ENCODE measurements at regions not wholly inside any gene's neighbourhood (a gene's known extent, or its start where the extent isn't known, plus 50 kb on each side); places are given as distances from the start of the nearest gene placed in this dataset.

- TF ChIP-seq CTCF (IDR thresholded peaks at IDR 0.05) = no peak
- Mint-ChIP-seq H3K4me1 (ENCODE audit: unreplicated experiment) (no peaks in the 10 kb centered on the region), H3K9me3 (ENCODE audit: unreplicated experiment) (peaks cover 46% of the 10 kb centered on the region), H3K27ac (ENCODE audit: unreplicated experiment) (no peak overlapping the region), H3K4me3 (ENCODE audit: unreplicated experiment) (no peak overlapping the region), H3K36me3 (ENCODE audit: unreplicated experiment) (no peaks in the 10 kb centered on the region), H3K27me3 (ENCODE audit: unreplicated experiment) (no peaks in the 10 kb centered on the region)
- no peak for DNase-seq (ENCODE audit: extremely low spot score, unreplicated experiment)
These were observed 95.2 kb upstream of the ZNF716 start for GRCh38 chr7:57354679-57355338.

- Mint-ChIP-seq H3K9me3 (ENCODE audit: unreplicated experiment) (peaks cover 43% of the 10 kb centered on the region), H3K27me3 (ENCODE audit: unreplicated experiment) (no peaks in the 10 kb centered on the region), H3K4me1 (ENCODE audit: unreplicated experiment) (no peaks in the 10 kb centered on the region), H3K36me3 (ENCODE audit: unreplicated experiment) (no peaks in the 10 kb centered on the region), H3K27ac (ENCODE audit: unreplicated experiment) (no peak overlapping the region), H3K4me3 (ENCODE audit: unreplicated experiment) (no peak overlapping the region)
- TF ChIP-seq CTCF (IDR thresholded peaks at IDR 0.05) = no peak
- no peak for DNase-seq (ENCODE audit: extremely low spot score, unreplicated experiment)
These were observed 88.6 kb upstream of the ZNF716 start for GRCh38 chr7:57361406-57361805.

GRCh38 chr7:57362868-57363267 is 87.1 kb upstream of the ZNF716 start:
- H3K4me3 Mint-ChIP-seq (ENCODE audit: unreplicated experiment) = no peak overlapping the region
- H3K36me3 Mint-ChIP-seq (ENCODE audit: unreplicated experiment) = no peaks in the 10 kb centered on the region
- no peak overlapping the region for H3K27ac Mint-ChIP-seq (ENCODE audit: unreplicated experiment)
- no peak for DNase-seq (ENCODE audit: extremely low spot score, unreplicated experiment)
- H3K27me3 Mint-ChIP-seq (ENCODE audit: unreplicated experiment) = no peaks in the 10 kb centered on the region
- H3K9me3 Mint-ChIP-seq (ENCODE audit: unreplicated experiment) = peaks cover 49% of the 10 kb centered on the region
- H3K4me1 Mint-ChIP-seq (ENCODE audit: unreplicated experiment) = no peaks in the 10 kb centered on the region
- no peak for TF ChIP-seq CTCF (IDR thresholded peaks at IDR 0.05)

GRCh38 chr7:57363321-57363720 is 86.7 kb upstream of the ZNF716 start:
- no peaks in the 10 kb centered on the region for H3K4me1 Mint-ChIP-seq (ENCODE audit: unreplicated experiment)
- no peak overlapping the region for H3K27ac Mint-ChIP-seq (ENCODE audit: unreplicated experiment)
- peaks cover 50% of the 10 kb centered on the region for H3K9me3 Mint-ChIP-seq (ENCODE audit: unreplicated experiment)
- no peak overlapping the region for H3K4me3 Mint-ChIP-seq (ENCODE audit: unreplicated experiment)
- H3K27me3 Mint-ChIP-seq (ENCODE audit: unreplicated experiment) = no peaks in the 10 kb centered on the region
- TF ChIP-seq CTCF (IDR thresholded peaks at IDR 0.05) = no peak
- H3K36me3 Mint-ChIP-seq (ENCODE audit: unreplicated experiment) = no peaks in the 10 kb centered on the region
- no peak for DNase-seq (ENCODE audit: extremely low spot score, unreplicated experiment)

GRCh38 chr7:57364933-57365710 is 84.9 kb upstream of the ZNF716 start:
- no peak for TF ChIP-seq CTCF (IDR thresholded peaks at IDR 0.05)
- Mint-ChIP-seq H3K4me3 (ENCODE audit: unreplicated experiment) (no peak overlapping the region), H3K27ac (ENCODE audit: unreplicated experiment) (no peak overlapping the region), H3K9me3 (ENCODE audit: unreplicated experiment) (peaks cover 48% of the 10 kb centered on the region), H3K27me3 (ENCODE audit: unreplicated experiment) (no peaks in the 10 kb centered on the region), H3K4me1 (ENCODE audit: unreplicated experiment) (no peaks in the 10 kb centered on the region), H3K36me3 (ENCODE audit: unreplicated experiment) (no peaks in the 10 kb centered on the region)
- no peak for DNase-seq (ENCODE audit: extremely low spot score, unreplicated experiment)
